Hepatocyte (in vitro differentiated cells): ENCODE measurements at regions not wholly inside any gene's neighbourhood (a gene's known extent, or its start where the extent isn't known, plus 50 kb on each side); places are given as distances from the start of the nearest gene placed in this dataset.

Experiments
- DNase-seq: peaks from one replicate; pipeline ENCODE4 v3.0.0-alpha.2; 2016; ENCODE audit warnings: low spot score
- H2AFZ ChIP-seq: fragments of 200-600 bp; sonication (generic); 2 replicates; pipeline ENCODE4 v1.6.0; 2016; ENCODE audit warnings: antibody characterized with exemption, mild to moderate bottlenecking
- H3K27ac ChIP-seq: fragments of 200-600 bp; sonication (generic); 2 replicates; pipeline ENCODE4 v1.5.1; 2016; ENCODE audit warnings: mild to moderate bottlenecking
- H3K27me3 ChIP-seq: fragments of 200-600 bp; sonication (generic); 2 replicates; pipeline ENCODE4 v1.6.1; 2016
- H3K36me3 ChIP-seq: fragments of 200-600 bp; sonication (generic); replicated peaks from 2 replicates; pipeline ENCODE4 v1.5.1; 2016; ENCODE audit warnings: low read depth; ENCODE audit not compliant: insufficient read depth
- H3K4me1 ChIP-seq: fragments of 200-600 bp; sonication (generic); 2 replicates; pipeline ENCODE4 v1.5.1; 2016; ENCODE audit warnings: mild to moderate bottlenecking, moderate library complexity; ENCODE audit not compliant: insufficient read depth
- H3K4me2 ChIP-seq: fragments of 200-600 bp; sonication (generic); 2 replicates; pipeline ENCODE4 v1.6.0; 2016
- H3K4me3 ChIP-seq: fragments of 200-600 bp; sonication (generic); 2 replicates; pipeline ENCODE4 v1.5.1; 2016; ENCODE audit warnings: mild to moderate bottlenecking
- H3K79me2 ChIP-seq: fragments of 200-600 bp; sonication (generic); 2 replicates; pipeline ENCODE4 v1.6.0; 2017; ENCODE audit warnings: mild to moderate bottlenecking
- H3K9me2 ChIP-seq: fragments of 200-600 bp; sonication (generic); replicated peaks from 2 replicates; pipeline ENCODE4 v1.6.0; 2017; ENCODE audit warnings: mild to moderate bottlenecking; ENCODE audit not compliant: insufficient read depth
- H3K9me3 ChIP-seq: fragments of 200-600 bp; sonication (generic); 2 replicates; pipeline ENCODE4 v1.5.1; 2016; ENCODE audit warnings: low read depth, mild to moderate bottlenecking
- H4K20me1 ChIP-seq: fragments of 200-600 bp; sonication (generic); 2 replicates; pipeline ENCODE4 v1.6.0; 2016; ENCODE audit warnings: mild to moderate bottlenecking; ENCODE audit not compliant: insufficient read depth, poor library complexity, severe bottlenecking
- EZH2 ChIP-seq: fragments of 200-600 bp; sonication (generic); IDR thresholded peaks from 2 replicates; pipeline ENCODE4 v1.6.1; 2016; ENCODE audit warnings: antibody characterized with exemption, mild to moderate bottlenecking, borderline replicate concordance
- EZH2phosphoT487 ChIP-seq: fragments of 200-600 bp; sonication (generic); IDR thresholded peaks from one replicate; pipeline ENCODE4 v1.6.1; 2018; ENCODE audit warnings: antibody characterized with exemption, mild to moderate bottlenecking, low read depth, moderate library complexity; ENCODE audit not compliant: unreplicated experiment, severe bottlenecking
- WGBS: methylation state at CpG from one replicate; pipeline ENCODE4 v1.1.6; 2016; ENCODE audit warnings: low lambda C conversion rate; ENCODE audit errors: missing lambda C conversion rate; 5-methylcytosine and 5-hydroxymethylcytosine counted together
- TF ChIP-seq, protein P1 (sequence below): fragments of 200-600 bp; sonication (generic); IDR thresholded peaks from 2 replicates; pipeline ENCODE4 v1.5.1; 2016; ENCODE audit warnings: antibody characterized with exemption, mild to moderate bottlenecking; ENCODE audit not compliant: poor library complexity

- Histone ChIP-seq H3K27ac (no peak overlapping the region), H3K4me2 (no peak overlapping the region)
- TF ChIP-seq EZH2 (no peak), EZH2phosphoT487 (no peak)
- TF ChIP-seq, protein P1, sequence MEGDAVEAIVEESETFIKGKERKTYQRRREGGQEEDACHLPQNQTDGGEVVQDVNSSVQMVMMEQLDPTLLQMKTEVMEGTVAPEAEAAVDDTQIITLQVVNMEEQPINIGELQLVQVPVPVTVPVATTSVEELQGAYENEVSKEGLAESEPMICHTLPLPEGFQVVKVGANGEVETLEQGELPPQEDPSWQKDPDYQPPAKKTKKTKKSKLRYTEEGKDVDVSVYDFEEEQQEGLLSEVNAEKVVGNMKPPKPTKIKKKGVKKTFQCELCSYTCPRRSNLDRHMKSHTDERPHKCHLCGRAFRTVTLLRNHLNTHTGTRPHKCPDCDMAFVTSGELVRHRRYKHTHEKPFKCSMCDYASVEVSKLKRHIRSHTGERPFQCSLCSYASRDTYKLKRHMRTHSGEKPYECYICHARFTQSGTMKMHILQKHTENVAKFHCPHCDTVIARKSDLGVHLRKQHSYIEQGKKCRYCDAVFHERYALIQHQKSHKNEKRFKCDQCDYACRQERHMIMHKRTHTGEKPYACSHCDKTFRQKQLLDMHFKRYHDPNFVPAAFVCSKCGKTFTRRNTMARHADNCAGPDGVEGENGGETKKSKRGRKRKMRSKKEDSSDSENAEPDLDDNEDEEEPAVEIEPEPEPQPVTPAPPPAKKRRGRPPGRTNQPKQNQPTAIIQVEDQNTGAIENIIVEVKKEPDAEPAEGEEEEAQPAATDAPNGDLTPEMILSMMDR = no peak
Measured at GRCh38 chr11:93906486-93906885, 56.1 kb upstream of the VSTM5 start.

GRCh38 chr11:93907901-93908300 is 57.5 kb upstream of the VSTM5 start:
- no peak overlapping the region for H2AFZ ChIP-seq
- DNase-seq = no peak

More at GRCh38 chr11:93906486-93906885, 56.1 kb upstream of the VSTM5 start:
- no peak overlapping the region for H3K4me3 ChIP-seq
- no peaks in the 10 kb centered on the region for H3K9me3 ChIP-seq
- H3K9me2 ChIP-seq = no peaks in the 10 kb centered on the region
- no peak for DNase-seq
- H3K36me3 ChIP-seq = no peaks in the 10 kb centered on the region
- no peaks in the 10 kb centered on the region for H3K79me2 ChIP-seq
- H3K27me3 ChIP-seq = no peaks in the 10 kb centered on the region
- peaks cover 5% of the 10 kb centered on the region for H3K4me1 ChIP-seq
- no peak overlapping the region for H2AFZ ChIP-seq
- H4K20me1 ChIP-seq = no peaks in the 10 kb centered on the region
- 61% methylated on average over 2 of the region's 2 CpGs for WGBS

DNA sequence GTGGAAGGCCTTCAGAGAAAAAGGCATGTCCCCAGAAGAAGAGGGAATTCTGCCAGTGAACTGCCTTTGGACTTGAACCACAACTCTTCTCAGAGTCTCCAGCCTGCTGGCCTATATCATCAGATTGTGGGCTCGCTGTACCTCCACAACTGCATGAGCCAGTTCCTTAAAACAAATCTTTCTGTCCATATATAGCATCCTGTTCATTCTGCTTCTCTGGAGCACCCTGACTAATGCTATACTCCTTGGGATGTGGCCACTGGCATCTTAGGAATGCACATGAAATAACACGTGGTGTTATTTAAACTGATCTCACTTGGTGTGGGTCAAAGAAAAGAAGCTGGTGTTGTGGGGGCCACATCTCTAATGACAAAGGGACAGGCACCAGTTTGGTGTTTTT is 58.3 kb upstream of the VSTM5 start:
- no peaks in the 10 kb centered on the region for H3K9me3 ChIP-seq
- H3K4me3 ChIP-seq = no peak overlapping the region
- H3K36me3 ChIP-seq = no peaks in the 10 kb centered on the region
- H3K9me2 ChIP-seq = no peaks in the 10 kb centered on the region
- H3K27ac ChIP-seq = no peak overlapping the region
- no peak overlapping the region for H3K4me2 ChIP-seq
- TF ChIP-seq EZH2 = no peak
- TF ChIP-seq EZH2phosphoT487 = no peak
- TF ChIP-seq, protein P1 = no peak
- H3K4me1 ChIP-seq = peaks cover 5% of the 10 kb centered on the region
- H3K79me2 ChIP-seq = no peaks in the 10 kb centered on the region
- WGBS = 62% methylated on average over 2 of the region's 2 CpGs
- no peak for DNase-seq
- H2AFZ ChIP-seq = no peak overlapping the region
- no peaks in the 10 kb centered on the region for H4K20me1 ChIP-seq
- no peaks in the 10 kb centered on the region for H3K27me3 ChIP-seq

More at GRCh38 chr11:93907901-93908300, 57.5 kb upstream of the VSTM5 start:
- no peak for TF ChIP-seq EZH2phosphoT487
- TF ChIP-seq, protein P1 = no peak
- no peak for TF ChIP-seq EZH2
- H3K36me3 ChIP-seq = no peaks in the 10 kb centered on the region
- H3K9me3 ChIP-seq = no peaks in the 10 kb centered on the region
- H3K9me2 ChIP-seq = no peaks in the 10 kb centered on the region
- WGBS = 53% methylated on average over 1 of the region's 1 CpG
- no peak overlapping the region for H3K4me3 ChIP-seq
- no peaks in the 10 kb centered on the region for H3K27me3 ChIP-seq
- H3K27ac ChIP-seq = no peak overlapping the region
- no peak overlapping the region for H3K4me2 ChIP-seq
- H4K20me1 ChIP-seq = no peaks in the 10 kb centered on the region
- no peaks in the 10 kb centered on the region for H3K79me2 ChIP-seq
- H3K4me1 ChIP-seq = peaks cover 5% of the 10 kb centered on the region

- 79% methylated on average over 5 of the region's 5 CpGs for WGBS
Measured at GRCh38 chr11:93917673-93918072, 67.3 kb upstream of the VSTM5 start.

More at GRCh38 chr11:93917673-93918072, 67.3 kb upstream of the VSTM5 start:
- Histone ChIP-seq H3K79me2 (no peaks in the 10 kb centered on the region), H3K9me2 (no peaks in the 10 kb centered on the region), H3K9me3 (no peaks in the 10 kb centered on the region), H4K20me1 (no peaks in the 10 kb centered on the region), H3K4me2 (no peak overlapping the region), H3K27ac (no peak overlapping the region), H3K4me1 (no peaks in the 10 kb centered on the region), H3K4me3 (no peak overlapping the region), H3K36me3 (no peaks in the 10 kb centered on the region), H3K27me3 (no peaks in the 10 kb centered on the region), H2AFZ (no peak overlapping the region)
- TF ChIP-seq, protein P1 = no peak
- TF ChIP-seq EZH2 (no peak), EZH2phosphoT487 (no peak)
- no peak for DNase-seq
